ENCODE measurements at regions not wholly inside any gene's neighbourhood (a gene's known extent, or its start where the extent isn't known, plus 50 kb on each side); places are given as distances from the start of the nearest gene placed in this dataset.

GRCh38 chr4:147236806-147237205, 244.1 kb upstream of the EDNRA start:
- TF ChIP-seq TFAM (CRISPR knock-in tag; conservative IDR thresholded peaks at IDR 0.05) (no peak), CTCF (IDR thresholded peaks at IDR 0.05 in 2 of 3, conservative IDR thresholded peaks at IDR 0.05 in 1 of 3; ENCODE audit: insufficient read depth in 2 of 3, low read depth in 1 of 3, low read length in 3 of 3) (no peak), SIX5 (IDR thresholded peaks at IDR 0.05; ENCODE audit: borderline replicate concordance in 1 of 2, insufficient read depth in 1 of 2, low read depth in 1 of 2, low read length in 2 of 2) (no peak), RFX5 (IDR thresholded peaks at IDR 0.05; ENCODE audit: low read depth, low read length) (no peak), ZNF655 (CRISPR knock-in tag; IDR thresholded peaks at IDR 0.05) (no peak), ZNF224 (CRISPR knock-in tag; IDR thresholded peaks at IDR 0.05) (no peak)
